Right lobe of liver (tissue), 6 donors: ENCODE measurements at regions not wholly inside any gene's neighbourhood (a gene's known extent, or its start where the extent isn't known, plus 50 kb on each side); places are given as distances from the start of the nearest gene placed in this dataset.

Experiments
- ATAC-seq, 4 donors: fragments of 200-7000 bp; cut with Tn5 transposase; one replicate each; pipeline ENCODE4 v1.9.1; 2020; ENCODE audit warnings: mild to moderate bottlenecking in 4 of 4, moderate library complexity in 4 of 4
- DNase-seq, 3 donors: peaks; one replicate each; pipeline ENCODE4 v3.0.0-alpha.2; 2020
- H3K27ac ChIP-seq, 3 donors: fragments of 200-600 bp; one replicate each; pipeline ENCODE4 v1.8.0; 2022
- H3K27me3 ChIP-seq, 2 donors: fragments of 200-600 bp; one replicate each; pipeline ENCODE4 v1.8.0; 2022
- H3K36me3 ChIP-seq, 4 donors: fragments of 200-600 bp; sonication (generic) in 1 of 4; one replicate each; pipeline versions ENCODE4 v1.5.1 to v1.8.0; 2017 to 2022; ENCODE audit warnings: control low read depth in 1 of 4
- H3K4me1 ChIP-seq, 4 donors: fragments of 200-600 bp; sonication (generic) in 1 of 4; one replicate each; pipeline versions ENCODE4 v1.5.1 to v1.8.0; 2017 to 2022; ENCODE audit warnings: control low read depth in 1 of 4
- H3K4me3 ChIP-seq, 3 donors: fragments of 200-600 bp; one replicate each; pipeline ENCODE4 v1.8.0; 2022
- H3K9me3 ChIP-seq, 4 donors: fragments of 200-600 bp; sonication (generic) in 1 of 4; one replicate each; pipeline versions ENCODE4 v1.5.1 to v1.8.0; 2017 to 2022; ENCODE audit warnings: control low read depth in 1 of 4
- CTCF ChIP-seq, 4 donors: fragments of 200-600 bp in 3 of 4; fragments of 450-650 bp in 1 of 4; IDR thresholded peaks; one replicate each; pipeline versions ENCODE4 v1.5.1 to v1.8.0; 2016 to 2022; ENCODE audit warnings: antibody characterized with exemption in 4 of 4, mild to moderate bottlenecking in 2 of 4
- POLR2A ChIP-seq: fragments of 450-650 bp; IDR thresholded peaks from one replicate; pipeline ENCODE4 v1.6.1; 2017; ENCODE audit warnings: antibody characterized with exemption, mild to moderate bottlenecking
- WGBS: methylation state at CpG from one replicate; pipeline ENCODE4 v1.1.6; 2018; ENCODE audit warnings: low coverage, low lambda C conversion rate; ENCODE audit not compliant: insufficient coverage; ENCODE audit errors: missing lambda C conversion rate; 5-methylcytosine and 5-hydroxymethylcytosine counted together
- intact Hi-C, 2 donors: fragments of 100-400 bp; cut with DNase I; formaldehyde crosslinking; loops; one replicate each; pipeline versions ENCODE4 v1.11.2 to v1.14.1; 2022
- donor health status: DM: no; HTN: yes; CAD: no.
- donor health status: DM: no; HTN: no; CAD: no.
- donor health status: DM: no; HTN: no; CAD: no.
- donor health status: DM: no; HTN: yes; CAD: no.
- donor health status: DM: no; HTN: yes; CAD: no.

- WGBS, result 60% methylated on average over 2 of the region's 17 CpGs
- no peaks in the 10 kb centered on the region for H3K27me3 ChIP-seq
- peak overlapping the region in 2 of 3 donors; percentile 33 to 43 for H3K27ac ChIP-seq
- ATAC-seq (no peak), DNase-seq (no peak)
- no peak overlapping the region for H3K4me3 ChIP-seq
- peaks cover 0 to 15% (median 7%) of the 10 kb centered on the region in 4 donors for H3K4me1 ChIP-seq
- TF ChIP-seq POLR2A (no peak), CTCF (IDR thresholded peaks at IDR 0.05) (peak; percentile 24 to 40 (median 30))
- H3K9me3 ChIP-seq, result no peaks in the 10 kb centered on the region
- intact Hi-C loops, result loop anchor here in 1 of 2 donors (10.0 kb wide), 1 partner anchor 56 kb away; no protein-coding TSS in a partner anchor
- no peaks in the 10 kb centered on the region for H3K36me3 ChIP-seq
Observed at GRCh38 chr16:85491058-85491771, 121.9 kb upstream of the GSE1 start.

- ATAC-seq (peak; percentile 85 to 90 (median 88)), DNase-seq (peak; percentile 80 to 90 (median 90))
- H3K36me3 ChIP-seq, result no peaks in the 10 kb centered on the region
- H3K4me1 ChIP-seq, result peaks cover 0 to 15% (median 7%) of the 10 kb centered on the region in 4 donors
- H3K27ac ChIP-seq, result peak overlapping the region in 2 of 3 donors; percentile 33 to 43
- intact Hi-C loops, result loop anchor here in 1 of 2 donors (10.0 kb wide), 1 partner anchor 57 kb away; no protein-coding TSS in a partner anchor
- TF ChIP-seq CTCF (IDR thresholded peaks at IDR 0.05), result no peak
- no peak for TF ChIP-seq POLR2A
- H3K9me3 ChIP-seq, result no peaks in the 10 kb centered on the region
- WGBS, result 33% methylated on average over 1 of the region's 17 CpGs
- no peak overlapping the region for H3K4me3 ChIP-seq
- H3K27me3 ChIP-seq, result no peaks in the 10 kb centered on the region
Observed at GRCh38 chr16:85491798-85492294, 121.3 kb upstream of the GSE1 start.

GRCh38 chr16:85492295-85492864 is 120.7 kb upstream of the GSE1 start:
- Histone ChIP-seq H3K27ac (peak overlapping the region in 2 of 3 donors; percentile 33 to 43), H3K4me1 (peaks cover 0 to 15% (median 7%) of the 10 kb centered on the region in 4 donors), H3K4me3 (no peak overlapping the region), H3K36me3 (no peaks in the 10 kb centered on the region), H3K27me3 (no peaks in the 10 kb centered on the region), H3K9me3 (no peaks in the 10 kb centered on the region)
- TF ChIP-seq POLR2A (no peak), CTCF (IDR thresholded peaks at IDR 0.05) (no peak)
- 45% methylated on average over 4 of the region's 12 CpGs for WGBS
- intact Hi-C loops, result loop anchor here in 1 of 2 donors (10.0 kb wide), 1 partner anchor 58 kb away; no protein-coding TSS in a partner anchor
- DNase-seq (no peak), ATAC-seq (peak in 3 of 4 donors; percentile 15 to 49 (median 40))

- no peak for ATAC-seq
- intact Hi-C loops, result loop anchor here in 1 of 2 donors (10.0 kb wide), 1 partner anchor 60 kb away; no protein-coding TSS in a partner anchor
- no peaks in the 10 kb centered on the region for H3K27me3 ChIP-seq
Observed at GRCh38 chr16:85494315-85494714, 118.8 kb upstream of the GSE1 start.

More at GRCh38 chr16:85494315-85494714, 118.8 kb upstream of the GSE1 start:
- WGBS, result 100% methylated on average over 1 of the region's 1 CpG
- H3K36me3 ChIP-seq, result no peaks in the 10 kb centered on the region
- no peak for DNase-seq
- no peak for TF ChIP-seq CTCF (IDR thresholded peaks at IDR 0.05)
- TF ChIP-seq POLR2A, result no peak
- no peak overlapping the region for H3K4me3 ChIP-seq
- H3K9me3 ChIP-seq, result no peaks in the 10 kb centered on the region
- H3K4me1 ChIP-seq, result peaks cover 0 to 15% (median 7%) of the 10 kb centered on the region in 4 donors
- H3K27ac ChIP-seq, result no peak overlapping the region
